GM12878 (cell line): ENCODE measurements at regions not wholly inside any gene's neighbourhood (a gene's known extent, or its start where the extent isn't known, plus 50 kb on each side); places are given as distances from the start of the nearest gene placed in this dataset.

Experiments used
- ATAC-seq: fragments of 200-7000 bp; cut with Tn5 transposase; 3 replicates; pipeline ENCODE4 v1.9.1; 2020; ENCODE audit warnings: mild to moderate bottlenecking, moderate library complexity
- BruUV-seq: library from RNA; stranded (reverse); fragments of 400-500 nt; replicated peaks from 2 replicates; lab custom pipeline; 2021; lab: Mats Ljungman, UMichigan
- CTCF ChIA-PET: fragments of 300-600 bp; sonication (Branson Sonifier 250); formaldehyde crosslinking; extraction: SDS; loops from one replicate; lab custom pipeline; 2021; ENCODE audit warnings: inconsistent platforms; lab: Yijun Ruan, JAX
- POLR2A ChIA-PET: fragments of 350-600 bp; formaldehyde crosslinking; extraction: SDS; loops from one replicate; lab custom pipeline; 2021; ENCODE audit warnings: inconsistent platforms; lab: Charles Lee
- RAD21 ChIA-PET: fragments of 300-600 bp; sonication (Branson Sonifier 250); formaldehyde crosslinking; loops from one replicate; lab custom pipeline; 2023; ENCODE audit warnings: antibody characterized with exemption; ENCODE audit not compliant: unreplicated experiment; lab: Charles Lee
- SMC1A ChIA-PET: fragments of 300-600 bp; sonication (Branson Sonifier 250); formaldehyde crosslinking; loops from one replicate; lab custom pipeline; 2023; ENCODE audit not compliant: unreplicated experiment, uncharacterized antibody; lab: Charles Lee
- DNase-seq: peaks from one replicate; pipeline ENCODE4 v3.0.0-alpha.2; 2011; ENCODE audit warnings: low read depth, low spot score
- FAIRE-seq: peaks from 3 replicates; lab custom pipeline; 2011; peaks lifted over from hg19 to GRCh38; lab: Jason Lieb, UNC
- H2AFZ ChIP-seq: 2 replicates; pipeline ENCODE4 v1.6.0; 2011; ENCODE audit warnings: low read depth, low read length, control low read depth; ENCODE audit not compliant: control insufficient read depth
- H3K27ac ChIP-seq: 2 replicates; pipeline ENCODE4 v1.5.1; 2011; ENCODE audit warnings: control low read depth; ENCODE audit not compliant: control insufficient read depth, insufficient read depth
- H3K27me3 ChIP-seq, 2 experiments: replicated peaks in 1 of 2; 2 replicates each; pipeline versions ENCODE4 v1.6.0 to v1.6.1; 2011; ENCODE audit warnings: low read length in 1 of 2; ENCODE audit not compliant: control insufficient read depth in 2 of 2, insufficient read depth in 2 of 2
- H3K36me3 ChIP-seq, 2 experiments: 2 replicates each; pipeline ENCODE4 v1.5.1; 2011; ENCODE audit warnings: low read length in 1 of 2; ENCODE audit not compliant: control insufficient read depth in 2 of 2, insufficient read depth in 2 of 2
- H3K4me1 ChIP-seq: 2 replicates; pipeline ENCODE4 v1.6.1; 2011; ENCODE audit warnings: mild to moderate bottlenecking, low read length, moderate library complexity, mixed read lengths; ENCODE audit not compliant: control insufficient read depth, insufficient read depth
- H3K4me2 ChIP-seq: 2 replicates; pipeline ENCODE4 v1.6.0; 2011; ENCODE audit warnings: control low read depth; ENCODE audit not compliant: control insufficient read depth, insufficient read depth
- H3K4me3 ChIP-seq: fragments of 200-600 bp; sonication (generic); 2 replicates; pipeline ENCODE4 v1.5.1; 2016
- H3K79me2 ChIP-seq: 2 replicates; pipeline ENCODE4 v1.6.0; 2011; ENCODE audit warnings: low read length; ENCODE audit not compliant: control insufficient read depth, insufficient read depth
- H3K9ac ChIP-seq: 2 replicates; pipeline ENCODE4 v1.8.0; 2011; ENCODE audit warnings: low read length, control low read depth, mixed read lengths; ENCODE audit not compliant: control insufficient read depth, insufficient read depth
- H3K9me3 ChIP-seq: replicated peaks from 3 replicates; pipeline ENCODE4 v1.5.1; 2011; ENCODE audit warnings: mild to moderate bottlenecking, low read length; ENCODE audit not compliant: control insufficient read depth, insufficient read depth
- H4K20me1 ChIP-seq: 2 replicates; pipeline ENCODE4 v1.6.0; 2011; ENCODE audit not compliant: control insufficient read depth, insufficient read depth
- ATF7 ChIP-seq: fragments of 450-650 bp; IDR thresholded peaks from 2 replicates; pipeline ENCODE4 v1.6.1; 2016; ENCODE audit warnings: low read depth, mild to moderate bottlenecking
- CHD1 ChIP-seq: IDR thresholded peaks from 2 replicates; pipeline ENCODE4 v1.6.1; 2012; ENCODE audit warnings: low read depth, low read length, improper control_type of control experiment
- CHD2 ChIP-seq: IDR thresholded peaks from 2 replicates; pipeline ENCODE4 v1.6.1; 2011; ENCODE audit warnings: low read depth, low read length, improper control_type of control experiment, borderline replicate concordance
- ESRRA ChIP-seq: IDR thresholded peaks from 2 replicates; pipeline ENCODE4 v1.6.1; 2012; ENCODE audit warnings: mild to moderate bottlenecking, low read length, improper control_type of control experiment
- GABPA ChIP-seq: IDR thresholded peaks from 2 replicates; pipeline ENCODE4 v1.6.1; 2014; ENCODE audit warnings: antibody characterized with exemption, low read depth, mild to moderate bottlenecking, inconsistent platforms
- HSF1 ChIP-seq: fragments of 150-350 bp; IDR thresholded peaks from 2 replicates; pipeline ENCODE4 v1.6.1; 2014; ENCODE audit warnings: mild to moderate bottlenecking, low read depth, low read length
- IKZF2 ChIP-seq, 2 experiments: fragments of 450-650 bp; IDR thresholded peaks; 2 replicates each; pipeline ENCODE4 v1.6.1; 2017; ENCODE audit warnings: mild to moderate bottlenecking in 2 of 2, moderate library complexity in 2 of 2
- LARP7 ChIP-seq: fragments of 450-650 bp; IDR thresholded peaks from 2 replicates; pipeline ENCODE4 v1.6.1; 2017; ENCODE audit warnings: mild to moderate bottlenecking
- RAD51 ChIP-seq: fragments of 450-650 bp; IDR thresholded peaks from 2 replicates; pipeline ENCODE4 v1.6.1; 2016; ENCODE audit warnings: moderate library complexity, mild to moderate bottlenecking, inconsistent platforms
- RB1 ChIP-seq: fragments of 450-650 bp; formaldehyde crosslinking; IDR thresholded peaks from 2 replicates; pipeline ENCODE4 v1.6.1; 2017; ENCODE audit warnings: mild to moderate bottlenecking, borderline replicate concordance
- STAT1 ChIP-seq: fragments of 450-650 bp; conservative IDR thresholded peaks from 2 replicates; pipeline ENCODE4 v1.6.1; 2014; ENCODE audit warnings: antibody characterized with exemption, mild to moderate bottlenecking
- ZSCAN29 ChIP-seq: fragments of 450-650 bp; IDR thresholded peaks from 2 replicates; pipeline ENCODE4 v1.6.1; 2017; ENCODE audit warnings: mild to moderate bottlenecking, moderate library complexity
- WGBS: methylation state at CpG from one replicate; pipeline ENCODE4 v1.1.6; 2016; ENCODE audit warnings: low lambda C conversion rate; ENCODE audit not compliant: insufficient replicate concordance, insufficient coverage; ENCODE audit errors: missing lambda C conversion rate; 5-methylcytosine and 5-hydroxymethylcytosine counted together
- in situ Hi-C: fragments of 300-500 bp; cut with MboI; formaldehyde crosslinking; loops from 9 replicates; pipeline ENCODE4 v1.14.3; 2018; ENCODE audit warnings: mixed read lengths
- intact Hi-C: fragments of 100-400 bp; cut with micrococcal nuclease; formaldehyde crosslinking; loops from one replicate; pipeline ENCODE4 v1.14.2; 2022; ENCODE audit not compliant: unreplicated experiment
- TF ChIP-seq, protein P1 (sequence below): fragments of 150-350 bp; IDR thresholded peaks from 2 replicates; pipeline ENCODE4 v1.6.1; 2016; ENCODE audit warnings: low read depth, low read length

GRCh38 chr7:66741-67140 lies 125.6 kb upstream of the FAM20C start:
- no peaks in the 10 kb centered on the region for H3K36me3 ChIP-seq
- in situ Hi-C loops, result no loop called here
- FAIRE-seq, result no peak
- H3K9ac ChIP-seq, result no peak overlapping the region
- SMC1A ChIA-PET, result no interaction called here
- H3K4me3 ChIP-seq, result no peak overlapping the region
- no peaks in the 10 kb centered on the region for H3K4me1 ChIP-seq
- no peak for DNase-seq
- no peak overlapping the region for H2AFZ ChIP-seq
- H3K27me3 ChIP-seq, result no peaks in the 10 kb centered on the region
- no peaks in the 10 kb centered on the region for H3K79me2 ChIP-seq
- RAD21 ChIA-PET, result no interaction called here
- CTCF ChIA-PET, result no interaction called here
- H4K20me1 ChIP-seq, result no peaks in the 10 kb centered on the region
- H3K4me2 ChIP-seq, result no peak overlapping the region
- no peak overlapping the region for H3K27ac ChIP-seq
- no peak for ATAC-seq
- no peaks in the 10 kb centered on the region for H3K9me3 ChIP-seq
- WGBS, result 64% methylated on average over 12 of the region's 12 CpGs
- TF ChIP-seq IKZF2 (IDR thresholded peaks at IDR 0.05), result no peak
- TF ChIP-seq RB1, result no peak
- TF ChIP-seq RAD51, result no peak
- TF ChIP-seq CHD1, result no peak
- no peak for TF ChIP-seq LARP7
- TF ChIP-seq, all 136 proteins: peak for 0
- intact Hi-C loops, result no loop called here
- POLR2A ChIA-PET, result no interaction called here
- BruUV-seq, result no TSS peak

DNA sequence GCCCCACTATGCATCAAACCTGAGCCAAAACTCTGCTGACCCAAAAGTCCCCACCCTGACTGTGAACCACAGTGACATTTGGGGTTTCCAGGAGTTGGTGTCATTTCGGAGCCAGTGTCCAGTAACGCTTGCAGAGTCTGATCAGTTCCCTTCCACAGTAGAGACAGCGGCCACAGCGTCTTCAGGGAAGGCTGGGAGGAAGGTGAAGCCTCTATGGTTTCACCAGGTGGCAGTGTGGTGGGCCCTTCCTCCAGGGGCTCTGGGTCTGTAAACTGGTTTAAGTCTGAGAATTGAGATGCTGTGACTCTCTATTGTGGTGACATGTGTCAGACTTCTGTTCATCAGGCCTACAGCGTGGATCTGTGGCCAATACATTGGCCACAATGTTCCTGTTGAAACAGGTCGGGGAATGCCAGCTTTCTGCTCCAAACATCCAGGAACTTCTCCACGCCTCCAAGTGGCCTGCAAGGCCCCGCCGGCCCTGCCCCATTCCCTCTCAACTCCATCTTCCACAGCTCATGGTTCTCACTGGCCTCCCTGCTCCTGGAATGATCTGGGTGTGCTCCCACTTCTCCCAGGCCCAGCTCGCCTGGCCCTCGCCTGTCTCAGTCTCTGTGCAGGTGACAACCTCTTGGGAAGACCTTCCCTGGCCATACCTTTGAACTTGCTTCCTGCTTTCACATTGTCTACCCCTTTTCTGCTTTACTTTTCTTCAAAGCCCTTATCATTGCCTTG lies 124.5 kb upstream of the FAM20C start:
- WGBS, result 33% methylated on average over 11 of the region's 11 CpGs
- no TSS peak for BruUV-seq
- DNase-seq (no peak), FAIRE-seq (no peak), ATAC-seq (no peak)
- Histone ChIP-seq H3K27ac (no peak overlapping the region), H3K9ac (no peak overlapping the region), H2AFZ (no peak overlapping the region), H3K36me3 (no peaks in the 10 kb centered on the region), H3K27me3 (no peaks in the 10 kb centered on the region), H3K4me1 (no peaks in the 10 kb centered on the region), H4K20me1 (no peaks in the 10 kb centered on the region), H3K79me2 (no peaks in the 10 kb centered on the region), H3K4me3 (no peak overlapping the region), H3K4me2 (no peak overlapping the region), H3K9me3 (no peaks in the 10 kb centered on the region)
- CTCF ChIA-PET, result no interaction called here
- SMC1A ChIA-PET, result no interaction called here
- POLR2A ChIA-PET, result no interaction called here
- in situ Hi-C loops, result no loop called here
- no peak for TF ChIP-seq GABPA
- TF ChIP-seq STAT1, result no peak
- TF ChIP-seq, protein P1, sequence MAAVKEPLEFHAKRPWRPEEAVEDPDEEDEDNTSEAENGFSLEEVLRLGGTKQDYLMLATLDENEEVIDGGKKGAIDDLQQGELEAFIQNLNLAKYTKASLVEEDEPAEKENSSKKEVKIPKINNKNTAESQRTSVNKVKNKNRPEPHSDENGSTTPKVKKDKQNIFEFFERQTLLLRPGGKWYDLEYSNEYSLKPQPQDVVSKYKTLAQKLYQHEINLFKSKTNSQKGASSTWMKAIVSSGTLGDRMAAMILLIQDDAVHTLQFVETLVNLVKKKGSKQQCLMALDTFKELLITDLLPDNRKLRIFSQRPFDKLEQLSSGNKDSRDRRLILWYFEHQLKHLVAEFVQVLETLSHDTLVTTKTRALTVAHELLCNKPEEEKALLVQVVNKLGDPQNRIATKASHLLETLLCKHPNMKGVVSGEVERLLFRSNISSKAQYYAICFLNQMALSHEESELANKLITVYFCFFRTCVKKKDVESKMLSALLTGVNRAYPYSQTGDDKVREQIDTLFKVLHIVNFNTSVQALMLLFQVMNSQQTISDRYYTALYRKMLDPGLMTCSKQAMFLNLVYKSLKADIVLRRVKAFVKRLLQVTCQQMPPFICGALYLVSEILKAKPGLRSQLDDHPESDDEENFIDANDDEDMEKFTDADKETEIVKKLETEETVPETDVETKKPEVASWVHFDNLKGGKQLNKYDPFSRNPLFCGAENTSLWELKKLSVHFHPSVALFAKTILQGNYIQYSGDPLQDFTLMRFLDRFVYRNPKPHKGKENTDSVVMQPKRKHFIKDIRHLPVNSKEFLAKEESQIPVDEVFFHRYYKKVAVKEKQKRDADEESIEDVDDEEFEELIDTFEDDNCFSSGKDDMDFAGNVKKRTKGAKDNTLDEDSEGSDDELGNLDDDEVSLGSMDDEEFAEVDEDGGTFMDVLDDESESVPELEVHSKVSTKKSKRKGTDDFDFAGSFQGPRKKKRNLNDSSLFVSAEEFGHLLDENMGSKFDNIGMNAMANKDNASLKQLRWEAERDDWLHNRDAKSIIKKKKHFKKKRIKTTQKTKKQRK, result no peak
- TF ChIP-seq ZSCAN29, result no peak
- TF ChIP-seq ATF7, result no peak
- no peak for TF ChIP-seq CHD2
- no peak for TF ChIP-seq ESRRA
- no peak for TF ChIP-seq HSF1
- RAD21 ChIA-PET, result no interaction called here
- intact Hi-C loops, result no loop called here
